Left forelimb (tissue), 1 donor: ENCODE measurements at regions not wholly inside any gene's neighbourhood (a gene's known extent, or its start where the extent isn't known, plus 50 kb on each side); places are given as distances from the start of the nearest gene placed in this dataset.
"Not testable (repeated sequence)": the region's sequence is repeated elsewhere in the genome, so short reads cannot be mapped to it uniquely, and the experiment has no call there.

Experiments
- DNase-seq: peaks from one replicate; pipeline ENCODE4 v3.0.0-alpha.2; 2018; ENCODE audit warnings: low spot score

- DNase-seq: no peak
Observed at GRCh38 chr4:187128222-187128621, 404.6 kb upstream of the FAT1 start.

GRCh38 chr4:187128976-187129375, 405.3 kb upstream of the FAT1 start:
- no peak for DNase-seq

GRCh38 chr4:187131826-187132225, 408.2 kb upstream of the FAT1 start:
- DNase-seq: not testable (repeated sequence)

- DNase-seq: no peak
Observed at GRCh38 chr4:187135878-187136277, 412.2 kb upstream of the FAT1 start.

- DNase-seq: no peak
Observed at GRCh38 chr4:187139141-187139540, 415.5 kb upstream of the FAT1 start.

- no peak for DNase-seq
Observed at GRCh38 chr4:187141101-187141500, 417.4 kb upstream of the FAT1 start.

GRCh38 chr4:187149229-187149945, 425.7 kb upstream of the FAT1 start:
- DNase-seq: no peak

- no peak for DNase-seq
Observed at GRCh38 chr4:187157380-187157958, 433.8 kb upstream of the FAT1 start.

- DNase-seq: no peak
Observed at GRCh38 chr4:187158003-187158402, 434.3 kb upstream of the FAT1 start.

- no peak for DNase-seq
Observed at GRCh38 chr4:187160486-187160885, 436.8 kb upstream of the FAT1 start.

GRCh38 chr4:187166886-187167512, 443.3 kb upstream of the FAT1 start:
- DNase-seq: no peak

GRCh38 chr4:187171706-187172339, 448.2 kb upstream of the FAT1 start:
- DNase-seq: no peak

- DNase-seq: no peak
Observed at GRCh38 chr4:187172340-187172761, 448.7 kb upstream of the FAT1 start.

GRCh38 chr4:187174749-187175148, 451.1 kb upstream of the FAT1 start:
- DNase-seq: no peak

GRCh38 chr4:187175197-187175596, 451.5 kb upstream of the FAT1 start:
- DNase-seq: no peak

- no peak for DNase-seq
Observed at GRCh38 chr4:187176261-187176910, 452.7 kb upstream of the FAT1 start.

GRCh38 chr4:187178084-187178483, 454.4 kb upstream of the FAT1 start:
- DNase-seq: no peak

- no peak for DNase-seq
Observed at GRCh38 chr4:187178587-187178986, 454.9 kb upstream of the FAT1 start.

- DNase-seq: no peak
Observed at GRCh38 chr4:187179086-187180058, 455.7 kb upstream of the FAT1 start.

GRCh38 chr4:187181054-187181453, 457.4 kb upstream of the FAT1 start:
- no peak for DNase-seq

GRCh38 chr4:187183346-187183745, 459.7 kb upstream of the FAT1 start:
- no peak for DNase-seq
